AG10803 (cell line): ENCODE measurements at regions not wholly inside any gene's neighbourhood (a gene's known extent, or its start where the extent isn't known, plus 50 kb on each side); places are given as distances from the start of the nearest gene placed in this dataset.

Experiments used
- DNase-seq: peaks from one replicate; pipeline ENCODE4 v3.0.0; 2010; ENCODE audit warnings: low read depth
- H3K4me3 ChIP-seq: 2 replicates; pipeline ENCODE4 v1.5.1; 2011; ENCODE audit warnings: mild to moderate bottlenecking, low read length, control low read depth
- TF ChIP-seq, protein P1 (sequence below): conservative IDR thresholded peaks from 2 replicates; pipeline ENCODE4 v1.5.1; 2011; ENCODE audit warnings: mild to moderate bottlenecking, low read length, control low read depth, inconsistent platforms

DNA sequence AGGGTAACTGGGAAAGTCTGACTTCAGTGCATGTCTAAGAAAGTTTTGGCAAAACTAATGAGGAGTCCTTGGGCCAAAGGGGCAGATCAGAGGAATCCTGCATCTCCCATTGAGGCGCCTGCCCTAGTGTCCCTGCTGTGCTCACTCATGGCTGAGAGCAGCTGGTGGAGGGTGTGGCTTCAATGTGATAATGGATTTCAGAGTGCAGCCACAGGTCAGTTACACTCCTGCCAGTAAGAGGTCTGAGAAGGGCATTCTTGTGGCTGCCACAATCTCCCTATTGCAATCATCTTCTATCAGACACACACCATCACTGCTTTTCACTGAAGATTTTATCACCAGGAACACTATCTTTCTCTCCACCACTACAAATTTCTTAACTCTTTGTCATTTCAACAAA lies 457.1 kb downstream of the MID1IP1 start:
- peak; percentile 16 for DNase-seq
- TF ChIP-seq, protein P1, sequence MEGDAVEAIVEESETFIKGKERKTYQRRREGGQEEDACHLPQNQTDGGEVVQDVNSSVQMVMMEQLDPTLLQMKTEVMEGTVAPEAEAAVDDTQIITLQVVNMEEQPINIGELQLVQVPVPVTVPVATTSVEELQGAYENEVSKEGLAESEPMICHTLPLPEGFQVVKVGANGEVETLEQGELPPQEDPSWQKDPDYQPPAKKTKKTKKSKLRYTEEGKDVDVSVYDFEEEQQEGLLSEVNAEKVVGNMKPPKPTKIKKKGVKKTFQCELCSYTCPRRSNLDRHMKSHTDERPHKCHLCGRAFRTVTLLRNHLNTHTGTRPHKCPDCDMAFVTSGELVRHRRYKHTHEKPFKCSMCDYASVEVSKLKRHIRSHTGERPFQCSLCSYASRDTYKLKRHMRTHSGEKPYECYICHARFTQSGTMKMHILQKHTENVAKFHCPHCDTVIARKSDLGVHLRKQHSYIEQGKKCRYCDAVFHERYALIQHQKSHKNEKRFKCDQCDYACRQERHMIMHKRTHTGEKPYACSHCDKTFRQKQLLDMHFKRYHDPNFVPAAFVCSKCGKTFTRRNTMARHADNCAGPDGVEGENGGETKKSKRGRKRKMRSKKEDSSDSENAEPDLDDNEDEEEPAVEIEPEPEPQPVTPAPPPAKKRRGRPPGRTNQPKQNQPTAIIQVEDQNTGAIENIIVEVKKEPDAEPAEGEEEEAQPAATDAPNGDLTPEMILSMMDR, result no peak
- no peak overlapping the region for H3K4me3 ChIP-seq

DNA sequence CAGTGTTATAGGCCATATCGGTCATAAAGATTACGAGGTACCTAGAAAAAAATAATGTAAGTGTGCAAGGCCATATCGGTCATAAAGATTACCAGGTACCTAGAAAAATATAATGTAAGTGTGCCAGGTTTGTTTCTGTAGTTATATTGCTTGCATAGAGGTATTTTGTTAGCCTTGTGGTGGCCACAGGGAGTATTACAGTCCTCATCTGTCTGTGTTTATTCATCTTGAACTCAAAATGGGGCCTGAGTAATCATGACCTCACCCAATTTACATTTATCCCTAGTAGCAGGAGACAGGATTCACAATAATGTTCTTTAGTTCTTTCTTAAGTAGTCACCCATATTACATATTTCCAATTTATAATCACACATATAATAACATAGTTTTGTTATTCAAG lies 459.7 kb downstream of the MID1IP1 start:
- TF ChIP-seq, protein P1, result no peak
- no peak overlapping the region for H3K4me3 ChIP-seq
- DNase-seq, result peak; percentile 12

GRCh38 chrX:39261446-39262147 lies 460.3 kb downstream of the MID1IP1 start:
- DNase-seq, result peak; percentile 67

DNA sequence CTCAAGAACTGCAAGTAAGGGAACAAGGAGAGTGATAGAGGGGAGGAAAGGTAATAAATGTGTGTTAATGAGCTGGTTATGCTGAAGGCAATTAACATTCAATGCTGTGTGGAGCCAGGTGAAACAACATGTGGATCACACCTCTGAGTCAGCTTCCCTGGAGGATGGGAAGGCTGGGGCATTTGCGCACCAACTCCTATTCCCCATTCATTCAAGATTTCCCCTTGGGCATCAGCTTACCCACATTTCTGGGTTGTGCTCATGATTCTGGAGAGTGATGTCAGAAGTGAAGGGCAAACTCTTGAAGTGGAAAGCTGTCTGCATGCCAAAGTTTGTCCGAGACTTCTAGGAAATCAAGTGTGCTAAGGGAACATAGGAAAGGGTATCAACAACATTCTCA lies 461.4 kb downstream of the MID1IP1 start:
- TF ChIP-seq, protein P1, result no peak
- no peak overlapping the region for H3K4me3 ChIP-seq
- no peak for DNase-seq

More at GRCh38 chrX:39261446-39262147, 460.3 kb downstream of the MID1IP1 start:
- no peak overlapping the region for H3K4me3 ChIP-seq
- TF ChIP-seq, protein P1, result peak; percentile 55

GRCh38 chrX:39264023-39264422 lies 462.8 kb downstream of the MID1IP1 start:
- TF ChIP-seq, protein P1, result no peak
- no peak for DNase-seq
- H3K4me3 ChIP-seq, result no peak overlapping the region

DNA sequence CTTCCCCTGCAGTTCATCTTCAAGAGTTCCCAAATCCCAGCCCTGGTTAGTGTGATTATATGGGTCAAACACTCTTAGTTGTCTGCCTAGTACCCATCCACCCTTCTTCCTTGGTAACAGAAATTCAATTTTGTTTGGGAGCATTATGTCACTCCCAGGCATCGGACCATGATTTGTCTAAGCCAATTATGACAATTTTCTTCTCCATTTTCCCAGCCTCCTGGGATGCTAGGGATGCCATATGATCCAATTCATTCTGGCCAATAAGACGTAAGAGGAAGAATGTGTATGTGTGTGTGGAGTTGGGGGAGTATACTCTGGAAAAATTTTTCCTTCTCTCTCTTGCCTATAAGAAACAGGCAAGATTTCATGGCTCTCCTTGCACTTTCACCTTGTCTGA lies 465.9 kb downstream of the MID1IP1 start:
- TF ChIP-seq, protein P1, result no peak
- H3K4me3 ChIP-seq, result no peak overlapping the region
- no peak for DNase-seq

GRCh38 chrX:39268207-39268606 lies 466.9 kb downstream of the MID1IP1 start:
- DNase-seq, result no peak
- H3K4me3 ChIP-seq, result no peak overlapping the region
- TF ChIP-seq, protein P1, result no peak
